Upper lobe of left lung (tissue), 6 donors: ENCODE measurements at regions not wholly inside any gene's neighbourhood (a gene's known extent, or its start where the extent isn't known, plus 50 kb on each side); places are given as distances from the start of the nearest gene placed in this dataset.

ENCODE experiments used
- ATAC-seq, 2 donors: fragments of 200-7000 bp; cut with Tn5 transposase; one replicate each; pipeline ENCODE4 v1.9.1; 2022; ENCODE audit warnings: mild to moderate bottlenecking in 2 of 2, moderate library complexity in 2 of 2; ENCODE audit not compliant: low FRiP score in 2 of 2
- DNase-seq, 2 donors: peaks; one replicate each; pipeline ENCODE4 v3.0.0-alpha.2; 2019 to 2020
- H3K27ac ChIP-seq, 4 donors: fragments of 200-600 bp; sonication (generic); one replicate each; pipeline ENCODE4 v1.5.1; 2016 to 2019
- H3K27me3 ChIP-seq, 4 donors: fragments of 200-600 bp; sonication (generic); one replicate each; pipeline ENCODE4 v1.5.1; 2017 to 2019
- H3K36me3 ChIP-seq, 4 donors: fragments of 200-600 bp; sonication (generic); one replicate each; pipeline ENCODE4 v1.5.1; 2016 to 2019
- H3K4me1 ChIP-seq, 4 donors: fragments of 200-600 bp; sonication (generic); one replicate each; pipeline ENCODE4 v1.5.1; 2018 to 2019
- H3K4me3 ChIP-seq, 4 donors: fragments of 200-600 bp; sonication (generic); one replicate each; pipeline ENCODE4 v1.5.1; 2017 to 2019; ENCODE audit warnings: mild to moderate bottlenecking in 2 of 4, moderate library complexity in 1 of 4
- H3K9me3 ChIP-seq, 4 donors: fragments of 200-600 bp; sonication (generic); one replicate each; pipeline ENCODE4 v1.5.1; 2018 to 2019
- CTCF ChIP-seq, 6 experiments: fragments of 450-650 bp in 4 of 6; fragments of 200-600 bp in 2 of 6; sonication (generic) in 2 of 6; IDR thresholded peaks; one replicate each; pipeline ENCODE4 v1.5.1; 2016 to 2019; ENCODE audit warnings: antibody characterized with exemption in 6 of 6
- EP300 ChIP-seq, 4 donors: sonication (generic); formaldehyde crosslinking; IDR thresholded peaks; one replicate each; pipeline ENCODE4 v1.5.1; 2017; ENCODE audit warnings: antibody characterized with exemption in 4 of 4, control low read depth in 2 of 4
- POLR2A ChIP-seq, 4 donors: fragments of 450-650 bp; IDR thresholded peaks; one replicate each; pipeline ENCODE4 v1.5.1; 2016 to 2017; ENCODE audit warnings: antibody characterized with exemption in 4 of 4, mild to moderate bottlenecking in 2 of 4
- POLR2AphosphoS5 ChIP-seq, 2 donors: sonication (generic); formaldehyde crosslinking; IDR thresholded peaks; one replicate each; pipeline ENCODE4 v1.5.1; 2017; ENCODE audit warnings: antibody characterized with exemption in 2 of 2
- WGBS, 2 donors: methylation state at CpG; one replicate each; pipeline ENCODE4 v1.1.5; 2017 to 2018; 5-methylcytosine and 5-hydroxymethylcytosine counted together
- donor health status: DM: no; HTN: no; CAD: no; lungs with moderate emphysema.
- donor health status: DM: no; HTN: yes; CAD: no; lungs with severe emphysema.

DNA sequence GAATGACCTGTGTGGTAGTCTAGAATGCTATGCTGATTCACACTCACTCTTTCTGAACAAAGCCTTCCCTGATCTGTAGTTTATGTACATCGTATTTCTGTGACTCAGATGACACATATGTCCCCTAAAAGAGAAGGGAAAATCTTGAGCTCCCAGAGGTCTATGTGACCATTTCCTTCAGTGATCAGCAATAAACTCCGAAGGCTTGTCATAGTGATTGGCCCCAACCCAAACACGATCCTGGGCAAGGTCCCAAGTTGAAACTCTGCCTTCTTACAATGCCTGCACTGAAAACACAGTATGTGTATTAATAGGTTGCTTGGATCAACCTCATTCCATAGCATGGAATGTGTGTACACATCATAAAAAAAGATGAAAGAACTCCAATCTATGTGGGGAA, 685.8 kb downstream of the MAT2B start:
- WGBS, 2 donors, result 45 to 47% methylated on average over 3 of the region's 3 CpGs
- H3K9me3 ChIP-seq, result no peaks in the 10 kb centered on the region
- H3K4me1 ChIP-seq, result no peaks in the 10 kb centered on the region
- TF ChIP-seq POLR2A (IDR thresholded peaks at IDR 0.05) (no peak), EP300 (IDR thresholded peaks at IDR 0.05) (no peak), CTCF (IDR thresholded peaks at IDR 0.05) (no peak), POLR2AphosphoS5 (IDR thresholded peaks at IDR 0.05) (no peak)
- no peak overlapping the region for H3K27ac ChIP-seq
- H3K4me3 ChIP-seq, result no peak overlapping the region
- DNase-seq (no peak), ATAC-seq (no peak)
- H3K27me3 ChIP-seq, result no peaks in the 10 kb centered on the region
- H3K36me3 ChIP-seq, result no peaks in the 10 kb centered on the region

GRCh38 chr5:164202338-164202737, 696.9 kb downstream of the MAT2B start:
- H3K27me3 ChIP-seq, result no peaks in the 10 kb centered on the region
- H3K36me3 ChIP-seq, result no peaks in the 10 kb centered on the region
- TF ChIP-seq CTCF (IDR thresholded peaks at IDR 0.05) (no peak), POLR2AphosphoS5 (IDR thresholded peaks at IDR 0.05) (no peak), POLR2A (IDR thresholded peaks at IDR 0.05) (no peak), EP300 (IDR thresholded peaks at IDR 0.05) (no peak)
- H3K9me3 ChIP-seq, result peaks cover 0 to 4% (median 0%) of the 10 kb centered on the region in 4 donors
- H3K4me3 ChIP-seq, result no peak overlapping the region
- ATAC-seq, result no peak
- no peak overlapping the region for H3K27ac ChIP-seq
- WGBS, 2 donors, result 67 to 69% methylated on average over 2 of the region's 2 CpGs
- H3K4me1 ChIP-seq, result no peaks in the 10 kb centered on the region
- DNase-seq, result no peak

- no peak for TF ChIP-seq POLR2AphosphoS5 (IDR thresholded peaks at IDR 0.05)
- no peak for TF ChIP-seq EP300 (IDR thresholded peaks at IDR 0.05)
- TF ChIP-seq POLR2A (IDR thresholded peaks at IDR 0.05), result no peak
- no peak for TF ChIP-seq CTCF (IDR thresholded peaks at IDR 0.05)
- no peaks in the 10 kb centered on the region for H3K36me3 ChIP-seq
- no peak overlapping the region for H3K27ac ChIP-seq
- 73 to 74% methylated on average over 4 of the region's 4 CpGs for WGBS, 2 donors
- no peaks in the 10 kb centered on the region for H3K27me3 ChIP-seq
- ATAC-seq (no peak), DNase-seq (no peak)
- H3K4me3 ChIP-seq, result no peak overlapping the region
- H3K4me1 ChIP-seq, result no peaks in the 10 kb centered on the region
- H3K9me3 ChIP-seq, result peaks cover 0 to 4% (median 0%) of the 10 kb centered on the region in 4 donors
Observed at GRCh38 chr5:164203581-164204225, 698.3 kb downstream of the MAT2B start.

- ATAC-seq (no peak), DNase-seq (no peak)
- H3K36me3 ChIP-seq, result no peaks in the 10 kb centered on the region
- no peaks in the 10 kb centered on the region for H3K4me1 ChIP-seq
- no peaks in the 10 kb centered on the region for H3K27me3 ChIP-seq
- TF ChIP-seq POLR2A (IDR thresholded peaks at IDR 0.05) (no peak), POLR2AphosphoS5 (IDR thresholded peaks at IDR 0.05) (no peak), CTCF (IDR thresholded peaks at IDR 0.05) (no peak), EP300 (IDR thresholded peaks at IDR 0.05) (no peak)
- 66% methylated on average over 4 of the region's 4 CpGs for WGBS, 2 donors
- no peak overlapping the region for H3K4me3 ChIP-seq
- no peak overlapping the region for H3K27ac ChIP-seq
- H3K9me3 ChIP-seq, result no peaks in the 10 kb centered on the region
Observed at GRCh38 chr5:164204338-164204946, 699.0 kb downstream of the MAT2B start.

- no peak overlapping the region for H3K4me3 ChIP-seq
- H3K9me3 ChIP-seq, result no peaks in the 10 kb centered on the region
- ATAC-seq (no peak), DNase-seq (no peak)
- WGBS, 2 donors, result 81 to 84% methylated on average over 2 of the region's 2 CpGs
- H3K27me3 ChIP-seq, result no peaks in the 10 kb centered on the region
- no peaks in the 10 kb centered on the region for H3K36me3 ChIP-seq
- no peak overlapping the region for H3K27ac ChIP-seq
- TF ChIP-seq EP300 (IDR thresholded peaks at IDR 0.05) (no peak), POLR2A (IDR thresholded peaks at IDR 0.05) (no peak), POLR2AphosphoS5 (IDR thresholded peaks at IDR 0.05) (no peak), CTCF (IDR thresholded peaks at IDR 0.05) (no peak)
- no peaks in the 10 kb centered on the region for H3K4me1 ChIP-seq
Observed at GRCh38 chr5:164206196-164206595, 700.8 kb downstream of the MAT2B start.
